Neuronal stem cell (in vitro differentiated cells): ENCODE measurements at regions not wholly inside any gene's neighbourhood (a gene's known extent, or its start where the extent isn't known, plus 50 kb on each side); places are given as distances from the start of the nearest gene placed in this dataset.

Source experiments
- DNase-seq: peaks from one replicate; pipeline ENCODE4 v3.0.0-alpha.2; 2013; ENCODE audit warnings: low spot score
- H2AFZ ChIP-seq: one replicate; pipeline ENCODE4 v1.6.1; 2013; ENCODE audit warnings: mild to moderate bottlenecking, low read length, inconsistent platforms
- H2AK5ac ChIP-seq: 2 replicates; pipeline ENCODE4 v1.6.1; 2013; ENCODE audit warnings: low read depth, mild to moderate bottlenecking, inconsistent platforms, low read length, moderate library complexity, mixed read lengths
- H2BK120ac ChIP-seq: 2 replicates; pipeline ENCODE4 v1.6.1; 2013; ENCODE audit warnings: low read depth, mild to moderate bottlenecking, inconsistent platforms, low read length, moderate library complexity, mixed read lengths
- H2BK12ac ChIP-seq: one replicate; pipeline ENCODE4 v1.6.1; 2013; ENCODE audit warnings: low read length, inconsistent platforms
- H2BK15ac ChIP-seq: 2 replicates; pipeline ENCODE4 v1.6.1; 2013; ENCODE audit warnings: mild to moderate bottlenecking, low read length, inconsistent platforms, mixed read lengths
- H2BK5ac ChIP-seq: one replicate; pipeline ENCODE4 v1.6.1; 2013; ENCODE audit warnings: inconsistent platforms, mild to moderate bottlenecking, low read length, moderate library complexity
- H3K14ac ChIP-seq: one replicate; pipeline ENCODE4 v1.6.1; 2013; ENCODE audit warnings: low read length, inconsistent platforms
- H3K18ac ChIP-seq: 2 replicates; pipeline ENCODE4 v1.6.1; 2013; ENCODE audit warnings: low read length, inconsistent platforms
- H3K23ac ChIP-seq: 2 replicates; pipeline ENCODE4 v1.6.1; 2013; ENCODE audit warnings: low read depth, mild to moderate bottlenecking, mixed read lengths, low read length, inconsistent platforms; ENCODE audit not compliant: poor library complexity
- H3K27ac ChIP-seq: replicated peaks from 3 replicates; pipeline ENCODE4 v1.5.1; 2013; ENCODE audit warnings: low read length, inconsistent platforms
- H3K27me3 ChIP-seq, 3 experiments: 2 replicates each; pipeline ENCODE4 v1.6.1; 2013; ENCODE audit warnings: low read length in 3 of 3, mild to moderate bottlenecking in 2 of 3, inconsistent platforms in 1 of 3, low read depth in 1 of 3, mixed read lengths in 1 of 3, moderate library complexity in 1 of 3; ENCODE audit not compliant: control insufficient read depth in 3 of 3, insufficient read depth in 3 of 3
- H3K36me3 ChIP-seq, 2 donors: replicated peaks in 1 of 2; 2 replicates each; pipeline ENCODE4 v1.6.1; 2013; ENCODE audit warnings: low read length in 2 of 2; ENCODE audit not compliant: control insufficient read depth in 2 of 2, insufficient read depth in 2 of 2
- H3K4ac ChIP-seq: 2 replicates; pipeline ENCODE4 v1.6.1; 2013; ENCODE audit warnings: inconsistent platforms, mild to moderate bottlenecking, low read length, moderate library complexity
- H3K4me1 ChIP-seq, 2 donors: 1 replicate in 1 of 2; 2 replicates in 1 of 2; pipeline ENCODE4 v1.6.1; 2013; ENCODE audit warnings: low read length in 2 of 2, low read depth in 1 of 2; ENCODE audit not compliant: control insufficient read depth in 2 of 2, insufficient read depth in 1 of 2
- H3K4me2 ChIP-seq: one replicate; pipeline ENCODE4 v1.6.1; 2013; ENCODE audit warnings: mild to moderate bottlenecking, low read length, inconsistent platforms; ENCODE audit not compliant: insufficient read depth, poor library complexity, severe bottlenecking
- H3K4me3 ChIP-seq, 2 donors: 2 replicates each; pipeline ENCODE4 v1.5.1; 2013; ENCODE audit warnings: low read length in 2 of 2, mild to moderate bottlenecking in 2 of 2, inconsistent platforms in 1 of 2, moderate library complexity in 1 of 2
- H3K79me1 ChIP-seq: one replicate; pipeline ENCODE4 v1.6.1; 2013; ENCODE audit warnings: low read depth, mild to moderate bottlenecking, inconsistent platforms, low read length, moderate library complexity
- H3K9ac ChIP-seq: one replicate; pipeline ENCODE4 v1.6.1; 2013; ENCODE audit warnings: mild to moderate bottlenecking, low read depth, low read length, inconsistent platforms; ENCODE audit not compliant: poor library complexity
- H3K9me3 ChIP-seq, 2 donors: replicated peaks in 1 of 2; 2 replicates each; pipeline versions ENCODE3 to v1.6.1; 2013; ENCODE audit warnings: low read length in 2 of 2, mild to moderate bottlenecking in 2 of 2, inconsistent platforms in 1 of 2, low read depth in 1 of 2, mixed read lengths in 1 of 2, moderate library complexity in 1 of 2; ENCODE audit not compliant: control insufficient read depth in 2 of 2, insufficient read depth in 1 of 2
- H4K8ac ChIP-seq: one replicate; pipeline ENCODE4 v1.6.1; 2013; ENCODE audit warnings: low read depth, mild to moderate bottlenecking, inconsistent platforms, low read length, moderate library complexity
- H4K91ac ChIP-seq: one replicate; pipeline ENCODE4 v1.6.1; 2013; ENCODE audit warnings: low read length, low read depth, mild to moderate bottlenecking, inconsistent platforms; ENCODE audit not compliant: poor library complexity
- WGBS, 2 donors: extraction: QIAGEN DNeasy Blood & Tissue Kit; methylation state at CpG; one replicate each; pipeline ENCODE4 v1.1.7; 2013; ENCODE audit warnings: missing lambda C conversion rate in 2 of 2, mixed read lengths in 1 of 2; ENCODE audit not compliant: insufficient read length in 2 of 2, insufficient replicate concordance in 1 of 2; ENCODE audit errors: extremely low coverage in 2 of 2; 5-methylcytosine and 5-hydroxymethylcytosine counted together

GRCh38 chr1:239293350-239294110, 92.8 kb upstream of the CHRM3 start:
- H3K36me3 ChIP-seq = no peaks in the 10 kb centered on the region
- H3K9me3 ChIP-seq = no peaks in the 10 kb centered on the region
- H3K27me3 ChIP-seq = no peaks in the 10 kb centered on the region
- no peak overlapping the region for H3K18ac ChIP-seq
- H3K9ac ChIP-seq = no peak overlapping the region
- H3K14ac ChIP-seq = no peak overlapping the region
- H3K4me1 ChIP-seq = no peaks in the 10 kb centered on the region
- H3K23ac ChIP-seq = no peak overlapping the region
- H2AK5ac ChIP-seq = no peak overlapping the region
- H3K27ac ChIP-seq = no peak overlapping the region
- no peak for DNase-seq
- no peak overlapping the region for H2BK12ac ChIP-seq
- H2BK120ac ChIP-seq = no peak overlapping the region
- H4K8ac ChIP-seq = no peak overlapping the region
- no peak overlapping the region for H3K4me3 ChIP-seq
- H2AFZ ChIP-seq = no peak overlapping the region
- no peak overlapping the region for H3K4ac ChIP-seq
- no peak overlapping the region for H3K4me2 ChIP-seq
- no peaks in the 10 kb centered on the region for H3K79me1 ChIP-seq
- H2BK5ac ChIP-seq = no peak overlapping the region
- WGBS, 2 donors = no CpG with 5 or more reads among the region's 7 CpGs
- no peak overlapping the region for H4K91ac ChIP-seq
- no peak overlapping the region for H2BK15ac ChIP-seq

GRCh38 chr1:239288820-239289554, 97.4 kb upstream of the CHRM3 start:
- Histone ChIP-seq H3K9me3 (peaks cover 0 to 2% of the 10 kb centered on the region in 2 donors), H2BK12ac (no peak overlapping the region), H3K14ac (no peak overlapping the region), H2BK120ac (no peak overlapping the region), H4K8ac (no peak overlapping the region), H3K4me2 (no peak overlapping the region), H3K9ac (no peak overlapping the region), H3K4me1 (peaks cover 0 to 2% of the 10 kb centered on the region in 2 donors), H2BK15ac (no peak overlapping the region), H3K27me3 (no peaks in the 10 kb centered on the region), H4K91ac (no peak overlapping the region), H3K27ac (no peak overlapping the region), H2BK5ac (no peak overlapping the region), H3K36me3 (no peaks in the 10 kb centered on the region), H2AFZ (no peak overlapping the region), H2AK5ac (no peak overlapping the region), H3K4ac (no peak overlapping the region), H3K18ac (no peak overlapping the region), H3K79me1 (no peaks in the 10 kb centered on the region), H3K4me3 (no peak overlapping the region), H3K23ac (no peak overlapping the region)
- no CpG with 5 or more reads among the region's 1 CpG for WGBS, 2 donors
- DNase-seq = no peak

- Histone ChIP-seq H3K14ac (no peak overlapping the region), H2BK5ac (no peak overlapping the region), H3K4me1 (peaks cover 0 to 2% of the 10 kb centered on the region in 2 donors), H3K36me3 (no peaks in the 10 kb centered on the region), H3K18ac (no peak overlapping the region), H2BK12ac (no peak overlapping the region), H2AFZ (no peak overlapping the region), H3K9me3 (peaks cover 0 to 2% of the 10 kb centered on the region in 2 donors), H4K8ac (no peak overlapping the region), H3K27me3 (no peaks in the 10 kb centered on the region), H3K27ac (no peak overlapping the region), H3K23ac (no peak overlapping the region), H3K4me2 (no peak overlapping the region), H3K9ac (no peak overlapping the region), H3K4me3 (no peak overlapping the region), H3K79me1 (no peaks in the 10 kb centered on the region), H2BK15ac (no peak overlapping the region), H3K4ac (no peak overlapping the region), H4K91ac (no peak overlapping the region), H2AK5ac (no peak overlapping the region), H2BK120ac (no peak overlapping the region)
- no peak for DNase-seq
- no CpG with 5 or more reads among the region's 4 CpGs for WGBS, 2 donors
These were observed 99.1 kb upstream of the CHRM3 start for GRCh38 chr1:239287296-239287695.

GRCh38 chr1:239283216-239283615, 103.2 kb upstream of the CHRM3 start:
- no peak overlapping the region for H4K91ac ChIP-seq
- no peaks in the 10 kb centered on the region for H3K36me3 ChIP-seq
- H3K4ac ChIP-seq = no peak overlapping the region
- H3K9ac ChIP-seq = no peak overlapping the region
- no peaks in the 10 kb centered on the region for H3K27me3 ChIP-seq
- H3K23ac ChIP-seq = no peak overlapping the region
- H3K14ac ChIP-seq = no peak overlapping the region
- no peak overlapping the region for H3K18ac ChIP-seq
- H3K4me2 ChIP-seq = no peak overlapping the region
- peaks cover 0 to 2% of the 10 kb centered on the region in 2 donors for H3K9me3 ChIP-seq
- H2BK15ac ChIP-seq = no peak overlapping the region
- H2AFZ ChIP-seq = no peak overlapping the region
- H2AK5ac ChIP-seq = no peak overlapping the region
- H2BK12ac ChIP-seq = no peak overlapping the region
- DNase-seq = no peak
- H3K27ac ChIP-seq = no peak overlapping the region
- H3K4me1 ChIP-seq = peaks cover 0 to 2% of the 10 kb centered on the region in 2 donors
- no peak overlapping the region for H2BK5ac ChIP-seq
- no peak overlapping the region for H2BK120ac ChIP-seq
- H3K79me1 ChIP-seq = no peaks in the 10 kb centered on the region
- no CpG with 5 or more reads among the region's 6 CpGs for WGBS, 2 donors
- H3K4me3 ChIP-seq = no peak overlapping the region
- H4K8ac ChIP-seq = no peak overlapping the region
